GM19239 (cell line): ENCODE measurements at regions not wholly inside any gene's neighbourhood (a gene's known extent, or its start where the extent isn't known, plus 50 kb on each side); places are given as distances from the start of the nearest gene placed in this dataset.
"Not testable (repeated sequence)": the region's sequence is repeated elsewhere in the genome, so short reads cannot be mapped to it uniquely, and the experiment has no call there.

ENCODE experiments used
- DNase-seq: peaks from one replicate; pipeline ENCODE4 v3.0.0; 2011; ENCODE audit warnings: low spot score; ENCODE audit not compliant: insufficient read length
- FAIRE-seq: peaks from 2 replicates; lab custom pipeline; 2011; peaks lifted over from hg19 to GRCh38; lab: Jason Lieb, UNC

DNA sequence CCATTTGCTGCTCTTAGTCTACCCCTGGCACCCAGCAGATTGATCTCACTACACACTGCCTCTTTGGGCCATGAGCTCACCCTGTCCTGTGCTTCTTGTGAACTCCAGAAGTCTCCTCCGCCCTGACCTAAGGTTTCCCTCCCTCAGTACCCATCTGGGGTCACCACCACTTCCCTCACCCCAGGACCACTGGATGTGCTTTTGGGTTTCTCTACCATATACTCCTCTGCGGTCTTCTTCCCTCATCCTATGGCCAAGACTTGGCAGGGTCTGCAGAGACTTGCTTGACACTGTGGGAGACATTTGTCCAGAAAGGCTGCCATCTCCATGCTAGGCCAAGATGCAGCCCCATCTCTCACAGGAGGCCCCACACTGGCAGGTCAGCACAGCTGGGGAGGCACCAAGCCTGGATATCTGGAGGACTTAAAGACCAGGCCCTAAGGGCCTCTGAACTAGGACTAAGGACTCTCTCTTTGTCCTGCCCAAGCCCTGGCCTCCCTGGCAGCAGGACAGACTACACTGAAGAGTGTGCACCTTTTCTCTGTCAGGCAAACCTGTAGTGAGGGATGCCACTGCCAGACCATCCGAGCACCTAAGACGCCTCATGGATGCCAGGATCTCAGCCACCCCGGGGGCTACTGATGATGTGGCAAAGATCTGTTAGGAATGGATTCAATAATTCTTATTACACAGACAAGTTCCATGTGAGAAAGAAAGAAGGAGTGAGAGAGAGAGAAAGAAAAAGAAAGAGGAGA is 134.6 kb downstream of the ZNF467 start:
- no peak for FAIRE-seq

DNA sequence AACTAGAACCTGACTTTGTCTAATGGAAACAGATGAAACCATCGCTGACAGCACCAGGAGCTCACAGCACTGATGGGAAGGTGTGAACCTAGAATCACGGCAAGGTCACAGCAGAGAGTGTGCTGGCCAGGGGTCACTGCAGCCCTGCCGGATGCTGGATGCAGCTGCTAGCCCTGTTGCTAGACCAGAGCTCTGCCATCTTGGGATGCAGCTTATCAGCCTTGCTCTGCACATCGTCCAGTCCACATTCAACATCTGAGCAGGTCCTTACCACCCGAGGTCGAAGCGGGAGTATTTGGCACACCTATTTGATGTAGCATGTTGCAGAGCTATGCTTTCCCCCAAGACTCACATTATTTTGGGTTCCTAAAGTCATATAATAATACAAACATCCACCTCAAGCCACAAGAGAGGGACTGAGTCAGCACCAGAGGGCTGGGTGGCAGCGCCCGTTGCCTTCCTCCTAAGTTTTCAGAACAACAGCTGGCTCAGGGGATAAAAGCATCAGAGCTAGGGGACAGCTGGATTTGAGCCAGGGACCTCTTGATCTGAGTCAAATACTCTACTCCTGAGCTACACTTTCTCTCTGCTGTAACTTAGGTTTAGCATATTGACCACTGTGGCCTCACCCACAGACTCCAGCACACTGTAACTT is 135.3 kb downstream of the ZNF467 start:
- DNase-seq (no peak), FAIRE-seq (no peak)

More for the DNA sequence above, 134.6 kb downstream of the ZNF467 start:
- no peak for DNase-seq

GRCh38 chr7:149635561-149636329 is 137.6 kb downstream of the ZNF467 start:
- no peak for DNase-seq

DNA sequence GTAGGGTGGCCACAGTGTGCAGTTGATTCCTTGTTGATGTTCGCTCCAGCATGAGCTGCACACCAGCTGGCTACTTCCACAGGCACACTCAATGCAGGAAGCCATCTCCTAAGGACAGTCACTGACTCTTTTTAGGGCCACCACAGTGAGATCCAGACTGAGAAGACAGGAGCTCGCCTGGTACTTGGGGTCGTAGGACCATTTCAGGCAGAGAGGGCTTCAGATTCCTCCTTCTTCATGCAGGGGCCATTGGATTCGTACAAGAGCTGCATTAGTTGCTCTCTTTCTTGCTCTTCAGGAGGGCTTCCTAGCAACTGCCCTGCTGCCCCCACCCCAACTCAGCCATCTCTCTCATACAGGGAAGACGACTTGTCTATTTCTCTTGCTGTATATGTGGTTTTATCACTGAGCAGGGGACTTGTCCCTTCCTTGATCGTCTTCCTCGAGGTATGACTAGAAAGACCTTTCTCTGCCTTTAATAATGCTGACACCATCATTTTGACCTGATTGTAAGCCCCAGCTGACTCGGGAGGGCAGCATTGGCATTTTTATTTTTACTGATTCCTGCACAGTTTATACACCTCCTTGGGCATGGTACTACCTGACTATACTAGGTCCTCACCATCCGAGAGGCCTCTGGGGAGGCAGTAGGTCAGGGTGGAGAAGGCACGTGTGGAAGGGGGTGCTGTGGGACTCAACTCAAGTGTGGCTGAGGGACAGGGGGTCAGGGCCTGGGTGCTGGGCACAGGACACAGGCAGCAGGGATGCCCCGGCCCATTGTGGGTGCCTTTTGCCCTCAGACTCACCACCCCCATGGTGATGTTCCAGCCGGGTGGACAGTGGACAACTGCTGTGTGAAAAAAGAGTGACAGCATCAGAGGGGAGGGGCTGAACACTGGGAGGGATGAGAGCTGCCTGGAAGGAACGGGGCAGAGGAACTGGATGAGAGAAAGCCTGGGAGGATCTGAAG is 136.7 kb upstream of the ZNF746 start:
- FAIRE-seq (no peak), DNase-seq (no peak)

More at GRCh38 chr7:149635561-149636329, 137.6 kb downstream of the ZNF467 start:
- no peak for FAIRE-seq

DNA sequence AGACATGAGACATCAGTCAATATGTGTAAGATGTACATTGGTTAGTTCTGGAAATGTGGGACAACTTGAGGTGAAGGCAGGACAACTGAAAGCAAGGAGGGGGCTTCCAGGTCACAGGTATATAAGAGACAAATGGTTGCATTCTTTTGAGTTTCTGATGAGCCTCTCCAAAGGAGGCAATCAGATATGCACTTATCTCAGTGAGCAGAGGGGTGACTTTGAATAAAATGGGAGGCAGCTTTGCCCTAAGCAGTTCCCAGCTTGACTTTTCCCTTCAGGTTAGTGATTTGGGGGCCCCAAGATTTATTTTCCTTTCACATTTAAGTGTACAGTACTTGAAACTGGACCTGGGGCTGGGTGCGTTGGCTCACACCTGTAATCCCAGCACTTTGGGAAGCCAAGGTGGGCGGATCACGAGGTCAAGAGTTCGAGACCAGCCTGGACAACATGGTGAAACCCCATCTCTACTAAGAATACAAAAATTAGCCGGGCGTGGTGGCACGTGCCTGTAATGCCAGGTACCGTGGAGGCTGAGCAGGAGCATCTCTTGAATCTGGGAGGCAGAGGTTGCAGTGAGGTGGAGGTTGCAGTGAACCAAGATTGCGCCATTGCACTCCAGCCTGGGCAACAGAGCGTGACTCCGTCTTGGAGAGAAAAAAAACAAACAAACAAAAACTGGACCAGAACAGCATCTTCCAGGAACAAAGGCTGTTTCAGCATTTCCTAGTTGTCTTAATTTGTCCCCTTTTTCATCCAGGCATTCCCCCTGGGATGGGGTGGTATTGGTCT is 130.9 kb upstream of the ZNF746 start:
- not testable (repeated sequence) for FAIRE-seq

DNA sequence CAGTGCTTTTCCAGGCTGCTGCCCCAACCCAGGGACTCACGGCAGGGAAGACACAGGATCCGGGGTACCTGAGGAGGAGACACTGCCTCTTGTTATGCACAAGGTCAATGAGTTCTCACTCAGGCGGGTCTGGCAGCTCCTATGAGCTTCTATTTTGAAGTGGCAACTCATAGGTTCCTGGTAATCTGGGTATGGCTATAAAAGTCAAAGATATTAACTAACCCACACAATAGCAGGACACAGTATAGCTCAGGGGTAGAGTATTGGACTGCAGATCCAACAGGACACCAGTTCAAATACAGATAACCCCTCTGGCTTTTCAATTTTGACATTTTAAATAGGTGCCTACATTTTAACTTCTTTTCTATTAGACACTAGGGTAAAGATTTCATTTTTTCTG is 130.3 kb upstream of the ZNF746 start:
- DNase-seq (no peak), FAIRE-seq (no peak)

More for the DNA sequence above, 130.9 kb upstream of the ZNF746 start:
- DNase-seq, result not testable (repeated sequence)

DNA sequence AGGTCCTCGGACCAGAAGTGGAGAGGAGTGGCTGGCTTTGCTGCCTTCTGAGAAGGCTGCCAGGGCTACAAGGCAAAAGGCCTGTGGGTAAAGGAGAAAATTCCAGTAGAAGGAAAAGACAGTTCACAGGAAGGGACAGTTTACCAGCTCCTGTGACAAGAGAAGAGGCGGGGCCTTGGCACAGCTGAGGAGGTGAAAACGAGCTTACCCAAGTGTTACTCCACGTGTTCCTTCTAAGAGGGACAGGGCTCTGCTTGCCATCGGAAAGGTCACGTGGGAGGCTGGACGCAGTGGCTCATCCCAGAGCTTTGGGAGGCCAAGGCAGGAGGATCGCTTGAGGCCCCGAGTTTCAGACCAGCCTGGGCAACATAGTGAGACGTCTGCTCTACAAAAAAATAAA is 129.4 kb upstream of the ZNF746 start:
- FAIRE-seq, result no peak

DNA sequence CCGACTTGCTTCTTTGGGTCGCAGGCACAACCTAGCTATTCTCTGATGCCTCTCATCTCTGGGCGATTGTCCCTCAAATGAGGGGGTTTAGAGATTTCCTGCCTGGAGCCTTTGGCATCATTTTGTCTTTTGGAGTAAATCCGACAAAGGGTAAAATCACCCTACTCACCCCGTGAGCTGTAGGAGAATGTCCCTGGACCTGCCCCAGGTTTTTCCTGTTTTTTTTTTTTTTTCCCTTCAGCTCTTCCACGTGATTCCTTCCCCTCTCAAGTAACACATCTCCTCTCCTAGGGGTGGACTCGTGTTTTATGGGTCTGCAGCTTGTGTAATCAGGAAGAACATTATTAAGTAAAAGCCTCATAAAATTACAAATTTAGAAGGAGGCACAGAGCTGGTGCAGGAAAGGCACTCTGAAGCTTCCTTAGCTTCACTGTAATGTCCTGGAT is 128.4 kb upstream of the ZNF746 start:
- FAIRE-seq (no peak), DNase-seq (no peak)

More for the DNA sequence above, 129.4 kb upstream of the ZNF746 start:
- DNase-seq, result no peak

DNA sequence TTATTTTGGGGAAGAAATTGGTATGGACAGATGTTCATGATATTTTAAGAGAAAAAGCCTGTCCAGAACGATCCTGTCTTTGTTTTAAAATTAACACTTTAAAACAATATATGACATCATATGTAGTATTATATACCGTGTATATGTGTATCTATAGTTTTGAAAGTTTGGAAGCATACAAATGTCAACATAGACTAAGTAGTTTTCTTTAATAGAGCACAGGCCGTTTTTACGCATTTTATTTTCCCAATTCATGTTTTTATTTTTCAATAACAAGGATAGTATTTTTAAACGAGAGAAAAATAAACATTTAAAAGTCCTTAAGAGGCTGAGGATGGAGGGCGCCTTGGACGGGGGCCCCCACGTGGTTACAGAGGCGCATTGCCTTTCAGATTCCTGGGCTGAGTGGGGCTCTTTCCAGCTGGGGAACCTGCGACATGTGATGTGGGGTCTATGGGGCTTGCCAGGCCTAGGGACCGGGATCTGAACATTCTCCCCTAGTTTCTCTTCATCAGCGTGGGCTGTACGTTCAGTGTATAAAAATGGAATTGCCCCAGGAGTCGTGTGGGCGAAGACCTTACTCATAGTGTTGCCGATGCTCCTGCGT is 127.8 kb upstream of the ZNF746 start:
- DNase-seq (no peak), FAIRE-seq (peak; percentile 74)

DNA sequence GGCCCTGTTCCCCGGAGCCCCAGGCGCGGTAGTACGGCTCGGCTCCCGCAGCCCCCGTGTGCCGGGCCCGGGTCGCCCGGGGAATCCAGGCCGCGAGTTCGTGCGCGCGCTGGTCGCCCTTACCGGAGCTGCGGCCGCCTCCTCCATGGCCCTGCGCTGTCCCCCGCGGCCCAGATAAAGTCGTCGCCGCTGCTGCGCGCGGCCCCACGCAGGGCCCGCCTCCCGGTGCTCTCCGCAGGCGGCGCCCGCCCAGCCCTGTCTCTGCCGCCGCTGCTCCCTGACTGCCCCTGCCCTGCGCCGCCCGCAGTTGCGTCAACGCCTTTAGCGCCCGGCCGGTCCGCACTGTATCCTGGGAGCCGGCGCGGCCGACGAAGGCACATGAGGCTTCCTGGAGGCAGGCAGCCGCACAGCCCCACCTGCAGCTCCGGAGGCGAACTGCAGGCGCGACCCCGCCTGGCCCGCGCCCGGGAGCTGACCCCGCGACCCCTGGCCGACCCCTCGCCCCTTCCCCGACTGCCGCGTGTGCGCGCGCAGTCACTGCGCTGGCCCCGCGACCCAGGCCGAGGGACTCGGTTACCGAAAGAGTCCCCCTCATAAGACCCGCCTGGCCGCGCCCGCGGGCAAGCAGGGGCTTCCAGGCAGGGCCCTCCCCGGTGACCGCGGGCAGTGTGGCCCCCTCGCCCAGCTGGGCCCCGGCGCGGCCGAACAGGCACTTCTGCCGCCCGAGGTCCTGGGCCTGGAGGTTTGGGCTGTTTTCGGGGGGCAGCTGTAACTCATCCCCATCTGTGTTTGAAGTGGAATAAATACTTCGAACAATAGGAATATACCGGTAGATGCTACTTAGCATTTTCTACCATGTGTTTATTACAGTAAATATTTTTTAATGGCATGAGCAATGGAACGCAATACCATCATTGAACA is 127.1 kb upstream of the ZNF746 start:
- DNase-seq, result peak; percentile 86
- FAIRE-seq, result peak; percentile 88

DNA sequence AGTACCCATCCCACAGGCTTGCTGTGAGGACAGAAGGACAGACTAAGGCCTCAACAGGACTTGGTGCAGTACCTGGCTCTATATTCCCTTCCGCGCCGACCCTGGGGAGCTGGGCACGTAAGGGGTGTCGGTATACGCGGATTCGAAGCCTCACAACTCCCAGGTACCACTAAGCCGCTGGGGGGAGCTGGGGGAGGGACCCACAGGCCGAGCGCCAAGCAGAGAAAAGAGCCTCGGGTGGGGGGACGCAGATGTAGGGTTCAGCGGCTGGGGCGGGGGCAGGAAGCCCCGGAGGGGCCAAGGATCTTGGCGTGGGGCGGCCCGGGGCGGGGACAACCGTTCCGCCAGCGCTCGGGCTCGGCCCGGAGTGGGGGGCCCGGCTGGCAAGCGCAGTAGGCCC is 126.4 kb upstream of the ZNF746 start:
- FAIRE-seq, result peak; percentile 14
- DNase-seq, result no peak

GRCh38 chr7:149623262-149623997 is 125.8 kb upstream of the ZNF746 start:
- peak; percentile 28 for FAIRE-seq
- DNase-seq, result not testable (repeated sequence)

DNA sequence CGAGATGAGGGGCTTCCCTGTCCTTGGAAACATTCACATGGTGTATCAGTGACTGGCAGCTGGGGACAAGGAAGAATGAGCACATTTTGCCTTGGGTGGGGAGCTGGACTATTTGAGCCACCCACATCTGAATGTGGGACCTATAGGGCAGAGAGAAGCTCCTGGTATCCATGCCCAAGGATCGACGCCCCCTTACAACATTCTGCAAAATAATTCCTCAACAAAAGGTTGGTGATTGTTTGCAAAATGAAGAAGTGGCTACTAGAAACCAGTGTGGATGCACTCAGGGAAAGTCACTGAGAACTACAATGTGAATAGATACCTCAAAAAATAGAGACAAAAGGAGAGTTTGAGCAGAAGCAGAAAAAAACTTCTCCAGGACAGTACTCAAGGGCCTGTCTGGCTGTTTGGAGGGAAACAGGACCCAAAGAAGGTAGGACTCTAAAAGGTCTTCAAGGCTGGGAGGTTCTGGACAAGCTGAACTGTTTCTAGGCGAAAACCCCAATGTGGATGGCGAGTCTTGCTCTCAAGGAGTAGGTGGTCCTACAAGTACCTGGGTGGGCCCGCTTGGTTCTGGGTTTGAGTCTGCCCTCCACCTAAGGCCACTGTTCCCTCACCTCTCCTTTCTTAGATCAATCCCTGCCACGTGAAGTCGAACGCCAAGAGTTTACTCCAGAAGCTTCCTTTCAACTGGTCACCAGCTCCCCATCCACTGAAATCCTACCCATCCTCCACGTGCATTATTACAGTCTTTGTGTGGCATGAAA is 125.0 kb upstream of the ZNF746 start:
- DNase-seq, result no peak
- FAIRE-seq, result no peak

DNA sequence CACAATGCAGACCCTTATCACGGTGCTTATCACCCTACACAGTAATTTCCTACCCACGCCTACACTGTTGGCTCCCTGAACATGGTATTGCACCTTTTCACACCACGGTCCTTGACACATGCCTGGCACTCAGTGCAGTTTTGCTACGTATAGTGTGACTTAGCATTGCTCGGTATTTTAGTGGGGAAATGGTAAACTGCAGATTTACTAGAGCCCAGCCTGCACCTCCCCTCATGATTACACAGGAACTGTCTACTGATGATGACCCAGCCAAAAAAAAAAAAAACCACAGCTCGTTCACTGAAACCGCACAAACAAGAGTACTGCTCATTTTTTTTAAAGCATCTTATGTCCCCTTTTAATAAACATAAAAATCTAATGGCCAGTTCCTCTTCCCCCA is 124.2 kb upstream of the ZNF746 start:
- DNase-seq (no peak), FAIRE-seq (no peak)

DNA sequence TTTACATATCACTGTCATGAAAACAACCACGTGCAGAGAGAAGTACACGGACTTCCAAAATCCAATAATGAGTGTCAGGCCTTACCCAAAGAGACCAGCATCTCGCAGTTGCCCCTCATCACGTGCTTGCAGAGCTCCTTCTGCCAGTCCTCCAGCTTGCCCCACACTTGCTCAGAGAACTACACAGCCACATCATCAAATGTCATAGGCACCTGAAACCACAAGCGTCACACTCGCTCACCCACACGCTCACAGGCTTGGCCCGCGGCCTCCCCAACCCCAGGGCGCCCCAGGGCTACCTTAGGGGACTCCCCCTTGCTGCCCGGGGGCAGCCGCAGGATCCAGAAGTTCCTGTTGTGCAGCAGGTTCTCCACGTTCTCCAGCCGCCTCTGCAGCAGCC is 123.4 kb upstream of the ZNF746 start:
- peak; percentile 23 for FAIRE-seq

DNA sequence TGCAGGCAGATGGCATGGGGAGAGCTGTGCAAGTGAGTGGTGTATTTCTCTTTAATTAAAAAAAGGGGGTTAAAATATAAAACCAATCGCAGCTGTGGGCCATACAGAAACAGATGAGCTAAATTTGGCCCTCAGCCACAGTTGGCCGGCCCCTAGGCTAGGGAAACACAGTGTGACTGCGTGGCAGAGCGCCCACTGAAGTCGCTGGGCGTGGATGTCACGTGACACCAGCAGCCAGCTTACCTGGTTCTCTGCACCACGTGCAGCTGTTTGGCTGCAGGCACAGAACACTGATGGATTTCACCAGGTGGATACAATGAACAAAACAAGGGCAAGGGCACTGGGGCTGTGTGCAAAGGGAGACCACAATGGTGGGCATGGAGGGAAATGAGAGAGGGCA is 119.3 kb upstream of the ZNF746 start:
- no peak for FAIRE-seq

More for the DNA sequence above, 123.4 kb upstream of the ZNF746 start:
- DNase-seq, result no peak

More for the DNA sequence above, 119.3 kb upstream of the ZNF746 start:
- DNase-seq, result no peak
